GM23248 (cell line): ENCODE measurements at regions not wholly inside any gene's neighbourhood (a gene's known extent, or its start where the extent isn't known, plus 50 kb on each side); places are given as distances from the start of the nearest gene placed in this dataset.

Experiments used
- EZH2 ChIP-seq: fragments of 200-600 bp; sonication (generic); IDR thresholded peaks from 2 replicates; pipeline ENCODE4 v1.6.1; 2018; ENCODE audit warnings: antibody characterized with exemption, mild to moderate bottlenecking; ENCODE audit not compliant: insufficient read depth, poor library complexity, severe bottlenecking
- EZH2phosphoT487 ChIP-seq: fragments of 200-600 bp; sonication (generic); IDR thresholded peaks from 2 replicates; pipeline ENCODE4 v1.6.1; 2018; ENCODE audit warnings: antibody characterized with exemption, moderate library complexity, mild to moderate bottlenecking, low read depth; ENCODE audit not compliant: insufficient read depth

DNA sequence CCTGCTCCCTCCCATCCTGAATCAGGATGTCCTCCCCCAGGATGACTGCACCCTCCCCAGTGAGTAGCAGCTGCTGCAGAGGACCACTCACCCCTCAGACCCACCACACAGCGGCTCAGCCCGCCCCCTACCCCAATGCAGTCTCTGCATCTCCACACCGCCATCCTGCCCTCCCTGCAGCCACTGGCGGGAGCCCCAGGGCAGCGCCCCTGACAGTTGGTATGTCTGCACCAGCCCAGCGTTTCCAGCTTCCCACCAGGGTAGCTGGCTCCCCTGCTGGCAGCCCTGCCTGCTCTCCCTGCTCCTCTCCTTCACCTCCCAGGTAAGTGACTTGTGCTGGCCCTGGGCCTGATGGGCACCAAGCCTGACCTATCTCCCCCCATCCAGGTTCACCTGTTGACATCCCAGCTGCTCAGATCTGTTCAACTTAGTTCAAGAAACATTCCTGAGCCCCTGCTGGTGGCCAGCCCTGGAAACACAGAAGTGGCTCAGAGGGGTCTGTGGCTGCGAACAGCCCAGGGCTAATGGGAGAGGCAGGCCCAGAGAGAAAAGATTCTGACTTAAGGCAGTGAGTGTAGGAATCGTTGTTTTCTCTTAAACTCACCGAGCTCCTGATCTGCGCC lies 117.7 kb upstream of the RAB6C start:
- TF ChIP-seq EZH2 (no peak), EZH2phosphoT487 (no peak)
